ENCODE measurements at regions not wholly inside any gene's neighbourhood (a gene's known extent, or its start where the extent isn't known, plus 50 kb on each side); places are given as distances from the start of the nearest gene placed in this dataset.
"Not testable (repeated sequence)": the region's sequence is repeated elsewhere in the genome, so short reads cannot be mapped to it uniquely, and the experiment has no call there.

GRCh38 chr13:88429862-88430261, 758.7 kb downstream of the SLITRK5 start:
- no peak for DNase-seq

- DNase-seq = no peak
These were observed 763.8 kb downstream of the SLITRK5 start for GRCh38 chr13:88434953-88435352.

- DNase-seq = no peak
These were observed 765.8 kb downstream of the SLITRK5 start for GRCh38 chr13:88436974-88437373.

GRCh38 chr13:88450515-88450914, 779.3 kb downstream of the SLITRK5 start:
- DNase-seq = no peak

- no peak for DNase-seq
These were observed 785.0 kb downstream of the SLITRK5 start for GRCh38 chr13:88456151-88456550.

- DNase-seq = peak; percentile 48
These were observed 788.2 kb downstream of the SLITRK5 start for GRCh38 chr13:88459331-88459730.

- no peak for DNase-seq
These were observed 790.3 kb downstream of the SLITRK5 start for GRCh38 chr13:88461272-88462009.

GRCh38 chr13:88464851-88465250, 793.7 kb downstream of the SLITRK5 start:
- no peak for DNase-seq

- no peak for DNase-seq
These were observed 801.1 kb downstream of the SLITRK5 start for GRCh38 chr13:88472316-88472715.

GRCh38 chr13:88483202-88483601, 812.0 kb downstream of the SLITRK5 start:
- DNase-seq = no peak

- DNase-seq = no peak
These were observed 836.7 kb downstream of the SLITRK5 start for GRCh38 chr13:88507909-88508308.

GRCh38 chr13:88512993-88513392, 841.8 kb downstream of the SLITRK5 start:
- DNase-seq = not testable (repeated sequence)

- DNase-seq = no peak
These were observed 855.1 kb downstream of the SLITRK5 start for GRCh38 chr13:88526186-88526852.

- DNase-seq = no peak
These were observed 855.7 kb downstream of the SLITRK5 start for GRCh38 chr13:88526853-88527215.

- DNase-seq = no peak
These were observed 870.8 kb downstream of the SLITRK5 start for GRCh38 chr13:88541994-88542393.

GRCh38 chr13:88544836-88545235, 873.7 kb downstream of the SLITRK5 start:
- DNase-seq = no peak

GRCh38 chr13:88552966-88553365, 881.8 kb downstream of the SLITRK5 start:
- DNase-seq = no peak

- no peak for DNase-seq
These were observed 894.4 kb downstream of the SLITRK5 start for GRCh38 chr13:88565566-88565965.

GRCh38 chr13:88585861-88586260, 914.7 kb downstream of the SLITRK5 start:
- no peak for DNase-seq

GRCh38 chr13:88586263-88586662, 915.1 kb downstream of the SLITRK5 start:
- DNase-seq = no peak

- no peak for DNase-seq
These were observed 919.4 kb downstream of the SLITRK5 start for GRCh38 chr13:88590574-88590973.

GRCh38 chr13:88592105-88592504, 920.9 kb downstream of the SLITRK5 start:
- no peak for DNase-seq

- no peak for DNase-seq
These were observed 930.8 kb downstream of the SLITRK5 start for GRCh38 chr13:88601949-88602348.

All from skin of body (tissue), 1 donor.